HG02973 (cell line): ENCODE measurements at regions not wholly inside any gene's neighbourhood (a gene's known extent, or its start where the extent isn't known, plus 50 kb on each side); places are given as distances from the start of the nearest gene placed in this dataset.

Experiments
- ATAC-seq: cut with Tn5 transposase; IDR thresholded peaks from one replicate; pipeline ENCODE4 v1.9.1; 2021; ENCODE audit warnings: moderate library complexity; ENCODE audit not compliant: unreplicated experiment

GRCh38 chrX:39826813-39827543 is 270.8 kb downstream of the BCOR start:
- no peak for ATAC-seq

- ATAC-seq = no peak
Measured at GRCh38 chrX:39827951-39828350, 269.8 kb downstream of the BCOR start.

GRCh38 chrX:39828971-39829370 is 268.8 kb downstream of the BCOR start:
- ATAC-seq = no peak

- ATAC-seq = no peak
Measured at GRCh38 chrX:39829965-39830364, 267.8 kb downstream of the BCOR start.

- no peak for ATAC-seq
Measured at GRCh38 chrX:39830414-39830813, 267.3 kb downstream of the BCOR start.

GRCh38 chrX:39832211-39832610 is 265.5 kb downstream of the BCOR start:
- no peak for ATAC-seq

- ATAC-seq = no peak
Measured at GRCh38 chrX:39834600-39834999, 263.2 kb downstream of the BCOR start.

GRCh38 chrX:39835241-39835640 is 262.5 kb downstream of the BCOR start:
- ATAC-seq = no peak

GRCh38 chrX:39835776-39836175 is 262.0 kb downstream of the BCOR start:
- no peak for ATAC-seq

- no peak for ATAC-seq
Measured at GRCh38 chrX:39836802-39837420, 260.8 kb downstream of the BCOR start.

- ATAC-seq = no peak
Measured at GRCh38 chrX:39837688-39838087, 260.1 kb downstream of the BCOR start.

GRCh38 chrX:39839371-39839770 is 258.4 kb downstream of the BCOR start:
- no peak for ATAC-seq

GRCh38 chrX:39840133-39840532 is 257.6 kb downstream of the BCOR start:
- ATAC-seq = no peak

GRCh38 chrX:39840581-39841093 is 257.1 kb downstream of the BCOR start:
- ATAC-seq = no peak

- ATAC-seq = no peak
Measured at GRCh38 chrX:39841604-39842003, 256.2 kb downstream of the BCOR start.

- no peak for ATAC-seq
Measured at GRCh38 chrX:39842281-39842973, 255.3 kb downstream of the BCOR start.

- no peak for ATAC-seq
Measured at GRCh38 chrX:39843318-39843717, 254.4 kb downstream of the BCOR start.

- no peak for ATAC-seq
Measured at GRCh38 chrX:39845233-39845632, 252.5 kb downstream of the BCOR start.

GRCh38 chrX:39846460-39846859 is 251.3 kb downstream of the BCOR start:
- ATAC-seq = no peak

- ATAC-seq = no peak
Measured at GRCh38 chrX:39848243-39848642, 249.5 kb downstream of the BCOR start.

- no peak for ATAC-seq
Measured at GRCh38 chrX:39848900-39849299, 248.9 kb downstream of the BCOR start.

GRCh38 chrX:39850209-39850608 is 247.5 kb downstream of the BCOR start:
- no peak for ATAC-seq
